NCI-H2081 (cell line): ENCODE measurements at regions not wholly inside any gene's neighbourhood (a gene's known extent, or its start where the extent isn't known, plus 50 kb on each side); places are given as distances from the start of the nearest gene placed in this dataset.

Experiments used
- DNase-seq, 2 experiments: peaks; one replicate each; lab custom pipeline; 2025; lab: John Stamatoyannopoulos, UW

DNA sequence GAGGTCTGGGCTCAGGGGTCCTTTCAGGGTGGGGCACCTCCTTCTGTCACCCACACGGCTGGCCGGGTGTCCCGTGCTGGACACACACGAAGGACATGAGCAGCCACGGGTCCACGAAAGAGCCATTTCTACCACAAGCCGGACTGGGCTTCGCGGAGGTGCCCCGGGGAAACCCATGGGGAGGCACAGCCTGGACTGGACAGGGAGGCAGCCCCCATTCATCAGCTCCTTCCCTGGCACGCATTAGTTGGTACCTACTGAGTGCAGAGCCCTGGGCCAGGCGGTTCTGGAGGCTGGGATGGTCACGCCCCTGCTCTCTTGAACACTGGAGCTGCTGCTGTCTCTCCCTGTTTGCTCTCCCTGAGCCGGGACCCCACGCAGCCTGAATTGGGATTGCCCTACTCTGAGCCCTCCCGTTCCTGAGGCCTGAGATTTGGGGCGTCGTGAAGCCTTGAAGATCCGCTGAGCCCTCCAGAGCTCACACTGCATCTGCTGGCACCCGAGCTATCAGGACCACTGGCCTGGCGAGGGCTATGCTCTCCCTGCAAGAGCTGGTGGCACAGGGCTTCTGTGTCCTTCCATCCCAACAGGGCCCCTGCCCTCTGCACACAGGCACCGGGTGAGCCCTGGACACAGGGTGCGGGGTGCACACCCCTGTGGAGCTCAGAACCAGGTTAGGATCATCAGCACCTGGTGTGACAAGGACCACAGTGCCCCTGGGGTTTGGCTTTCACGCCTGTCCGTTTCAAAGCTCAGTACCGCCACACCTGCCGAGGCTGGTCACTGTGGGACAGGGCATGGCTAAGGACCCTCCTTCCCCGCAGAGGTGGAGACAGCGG is 84.6 kb downstream of the MYEOV start:
- DNase-seq: no peak

DNA sequence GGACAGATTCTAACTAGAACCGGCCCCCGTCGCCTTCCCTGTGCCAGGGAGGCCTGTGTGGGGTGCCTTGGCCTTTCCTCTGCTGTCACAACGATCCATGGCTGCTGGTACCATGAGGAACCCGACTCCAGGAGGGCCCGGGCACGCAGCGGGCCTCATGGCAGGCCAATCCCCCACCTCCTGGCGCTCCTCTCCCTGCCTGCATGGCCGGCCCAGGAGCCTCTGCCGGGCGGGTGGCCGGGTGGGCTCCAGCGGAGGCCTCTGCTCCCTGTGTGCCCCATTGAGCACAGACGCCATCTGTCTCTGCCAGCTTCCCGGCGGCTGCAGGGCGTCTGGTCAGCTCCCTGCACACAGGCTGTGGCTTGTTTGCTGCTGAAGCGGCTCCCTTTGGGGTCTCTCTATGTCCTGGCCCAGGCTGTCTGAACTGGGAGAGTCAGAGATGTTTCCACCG is 86.5 kb downstream of the MYEOV start:
- no peak for DNase-seq

DNA sequence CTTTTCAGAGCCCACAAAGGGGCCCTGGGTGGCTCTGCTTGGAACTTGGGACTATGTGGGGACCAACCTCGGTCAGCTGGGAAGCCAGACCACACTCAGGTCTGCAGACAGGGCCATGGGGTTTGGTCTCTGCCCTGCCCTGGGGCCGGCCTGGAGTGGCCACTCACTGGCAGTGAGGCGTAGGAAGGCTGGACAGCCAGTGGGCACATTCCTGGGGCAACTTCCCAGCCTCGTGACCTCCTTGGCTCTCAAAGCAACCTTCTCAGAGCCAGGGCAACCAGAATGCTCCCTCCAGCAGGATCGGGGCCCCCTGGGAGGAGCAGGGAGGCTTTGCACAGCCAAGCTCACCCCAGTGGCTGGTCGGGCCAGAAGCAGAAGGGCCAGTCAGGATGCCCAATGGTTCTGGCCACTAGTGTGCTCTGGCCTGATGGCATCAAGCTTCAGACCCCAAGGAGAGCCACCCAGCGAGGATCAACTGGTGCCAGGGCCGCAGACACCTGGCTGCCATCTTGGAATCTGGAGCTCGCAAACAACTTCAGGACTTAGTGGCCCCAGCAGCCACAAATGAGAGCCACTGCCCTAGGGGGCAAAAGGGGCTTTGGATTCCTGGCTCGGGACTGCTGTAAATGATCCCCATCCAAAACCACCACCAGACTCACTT is 87.1 kb downstream of the MYEOV start:
- no peak for DNase-seq

DNA sequence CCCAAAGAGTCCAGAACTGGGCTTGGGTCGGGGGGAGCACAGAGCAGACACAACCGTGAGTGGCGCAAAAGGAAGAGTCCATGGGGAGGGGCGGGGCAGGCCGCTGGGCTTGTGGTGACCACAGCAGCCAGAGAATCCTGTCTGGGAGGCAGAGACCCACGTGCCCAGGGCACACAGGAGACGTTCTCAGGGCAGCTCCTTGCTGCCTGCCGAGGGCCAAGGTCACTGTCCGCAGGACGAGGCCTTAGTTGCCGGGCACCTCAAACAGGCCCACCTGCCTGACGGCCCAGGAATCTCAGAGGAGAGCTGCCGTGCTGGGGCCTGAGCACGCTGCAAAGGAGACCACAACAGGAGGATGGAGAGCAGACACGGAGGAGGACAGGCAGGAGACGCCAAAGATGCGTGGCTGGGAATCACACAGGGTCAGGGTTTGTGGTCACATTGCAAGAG is 87.8 kb downstream of the MYEOV start:
- DNase-seq: no peak

DNA sequence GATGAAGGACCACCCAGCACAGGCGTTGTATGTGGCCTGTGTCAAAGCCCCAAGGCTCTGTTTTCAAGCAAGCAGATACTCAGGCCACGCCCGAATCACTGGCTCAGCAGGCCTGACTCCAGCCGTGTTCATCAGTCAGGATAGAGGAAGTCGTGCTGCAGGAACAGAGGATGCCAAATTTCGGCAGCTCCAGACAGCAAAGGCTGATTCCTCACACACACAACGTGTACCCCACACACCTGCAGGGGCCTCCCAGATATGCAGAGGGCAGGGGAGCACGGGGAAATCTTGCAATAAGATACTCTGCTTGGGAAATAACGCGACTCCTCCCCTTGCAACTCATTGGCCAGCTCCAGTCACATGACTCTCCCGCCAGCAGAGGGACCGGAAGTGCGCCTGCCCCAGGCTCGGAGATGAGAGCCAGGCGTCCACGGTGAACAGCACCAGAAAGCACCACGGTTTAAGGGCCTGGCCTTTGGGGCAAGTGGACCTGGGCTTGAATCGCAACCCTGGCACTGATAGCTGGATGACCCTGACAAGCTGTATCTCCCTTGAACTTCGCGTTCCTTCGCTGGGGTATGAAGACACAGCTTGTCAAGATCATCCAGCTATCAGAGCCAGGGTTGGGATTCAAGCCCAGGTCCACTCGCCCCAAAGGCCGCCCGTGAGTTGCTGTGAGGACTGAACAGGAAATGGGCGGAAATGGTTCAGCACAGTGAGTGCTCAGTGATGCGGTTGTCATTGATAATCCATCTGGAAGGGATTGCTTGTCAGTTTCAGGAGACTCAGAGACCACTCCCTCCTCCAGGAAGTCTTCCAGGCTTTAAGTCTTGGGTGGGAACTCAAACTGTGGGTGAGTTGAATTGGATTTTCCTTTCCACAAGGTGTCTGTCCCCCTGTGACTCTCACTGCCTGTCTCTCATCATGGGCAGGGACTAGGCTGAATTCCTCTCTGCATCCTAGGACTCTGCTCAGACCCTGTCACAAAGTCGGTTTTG is 88.5 kb downstream of the MYEOV start:
- peak in 1 of 2 experiments; percentile 23 for DNase-seq

DNA sequence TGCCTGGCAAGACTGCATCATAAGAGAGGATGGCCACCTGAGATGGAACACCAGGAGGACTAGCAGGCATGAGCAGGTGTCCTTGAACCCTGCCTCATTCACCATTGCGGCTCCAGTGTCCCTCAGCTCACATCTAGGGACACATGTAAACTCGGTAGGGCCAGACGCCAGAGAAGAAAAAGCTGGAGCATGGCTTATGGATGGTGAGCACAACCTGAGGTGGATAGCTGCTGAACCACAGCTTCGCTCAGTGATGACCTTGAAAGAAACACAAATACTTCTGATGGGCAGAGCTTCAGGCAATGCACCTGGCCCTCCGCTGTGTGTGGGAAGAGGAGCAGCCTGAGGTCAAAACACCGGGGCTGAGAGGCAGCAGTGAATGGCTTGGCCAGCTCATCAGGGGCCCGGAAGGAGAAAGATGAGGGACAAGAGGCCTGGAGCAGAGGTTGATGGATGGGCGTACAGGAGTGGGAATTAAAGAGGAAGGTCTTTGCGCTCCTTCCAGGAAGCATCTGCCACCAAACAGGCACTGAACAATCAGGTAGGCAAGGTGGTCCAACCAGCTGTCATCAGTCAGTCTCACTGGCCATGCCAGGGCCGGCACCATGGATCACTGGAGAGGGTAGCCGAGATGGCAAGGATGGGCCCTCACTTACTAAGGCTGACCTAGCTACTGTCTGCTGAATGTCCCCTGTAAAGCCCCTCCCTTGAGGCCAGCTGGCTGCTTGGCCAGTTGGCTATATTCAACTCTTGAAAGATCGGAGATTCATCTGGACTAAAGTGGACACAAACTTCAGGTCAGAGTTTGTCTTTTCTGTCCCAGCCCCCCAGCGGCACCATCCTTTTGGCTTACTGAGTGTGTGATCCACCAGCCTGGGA is 89.7 kb downstream of the MYEOV start:
- no peak for DNase-seq

DNA sequence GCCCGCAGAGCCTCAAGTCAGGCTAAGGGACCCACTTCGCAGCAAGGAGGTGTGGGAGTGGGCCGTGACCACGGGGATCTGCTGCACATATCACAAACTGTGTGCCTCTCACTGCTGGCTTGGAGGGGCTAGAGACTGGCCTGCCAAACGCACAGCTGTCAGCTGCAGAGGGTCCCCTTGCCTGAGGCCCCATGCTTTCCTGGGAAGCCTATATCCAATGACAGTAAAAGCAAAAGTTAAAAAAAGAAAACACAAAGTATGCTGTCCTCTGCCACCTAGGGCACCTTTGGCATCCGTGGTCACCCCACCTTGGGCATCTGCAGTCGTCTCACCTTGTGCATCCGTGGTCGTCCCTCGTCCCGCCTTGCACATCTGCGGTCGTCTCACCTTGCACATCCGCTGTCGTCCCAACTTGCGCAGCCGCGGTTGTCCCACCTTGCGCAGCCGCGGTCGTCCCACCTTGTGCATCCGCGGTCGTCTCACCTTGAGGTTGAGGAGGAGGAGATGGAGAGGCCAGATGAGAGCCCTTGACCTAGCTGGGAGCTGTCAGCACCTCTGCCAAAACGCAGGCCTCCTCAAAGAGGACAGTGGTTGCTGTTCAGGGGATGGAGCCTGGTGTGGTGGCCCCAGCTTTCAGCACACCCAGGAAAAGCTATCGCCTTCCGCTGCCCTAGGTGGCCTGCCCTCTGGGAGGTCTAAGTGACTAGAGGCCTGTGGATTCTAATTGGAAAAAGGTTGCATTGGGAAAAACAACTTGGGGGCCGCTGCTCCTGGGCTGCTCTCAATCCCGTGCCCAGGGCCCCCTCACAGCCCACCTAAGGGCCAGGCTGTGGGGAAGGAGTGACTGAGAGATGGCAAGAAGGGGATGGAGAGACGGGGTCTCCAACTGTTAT is 90.5 kb downstream of the MYEOV start:
- DNase-seq: no peak

DNA sequence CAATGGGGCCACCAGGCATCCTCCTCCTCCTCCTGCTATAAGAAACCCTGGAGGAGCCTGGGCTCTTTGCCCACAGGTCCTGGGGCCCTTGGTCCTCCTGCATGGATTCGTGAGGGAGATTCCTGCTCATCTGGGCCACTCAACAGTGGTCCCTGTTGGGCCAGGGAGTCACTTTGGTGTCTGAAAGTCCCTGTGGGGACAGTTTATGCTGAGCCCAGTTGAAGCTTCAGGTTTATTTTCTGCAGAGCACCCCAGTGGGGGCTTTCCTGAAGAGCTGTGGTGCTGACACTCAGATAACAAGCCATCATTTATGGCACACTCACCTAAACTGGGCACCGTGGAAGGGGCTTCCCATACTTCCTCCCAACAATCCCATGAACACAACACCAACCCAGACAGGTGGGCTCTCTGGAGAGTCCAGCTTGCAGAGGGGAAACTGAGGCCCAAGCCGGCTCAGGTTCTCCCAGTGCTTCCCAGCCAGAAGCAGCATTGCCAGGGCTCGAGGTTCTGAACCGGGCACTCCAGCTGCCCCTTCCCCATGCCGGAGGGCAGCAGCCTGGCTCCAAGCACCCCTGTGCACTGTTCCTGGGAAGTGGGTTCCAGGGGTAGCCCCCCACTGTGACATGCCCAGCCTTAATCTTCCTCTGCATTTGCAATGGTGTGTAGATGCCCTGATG is 91.3 kb downstream of the MYEOV start:
- DNase-seq: no peak

DNA sequence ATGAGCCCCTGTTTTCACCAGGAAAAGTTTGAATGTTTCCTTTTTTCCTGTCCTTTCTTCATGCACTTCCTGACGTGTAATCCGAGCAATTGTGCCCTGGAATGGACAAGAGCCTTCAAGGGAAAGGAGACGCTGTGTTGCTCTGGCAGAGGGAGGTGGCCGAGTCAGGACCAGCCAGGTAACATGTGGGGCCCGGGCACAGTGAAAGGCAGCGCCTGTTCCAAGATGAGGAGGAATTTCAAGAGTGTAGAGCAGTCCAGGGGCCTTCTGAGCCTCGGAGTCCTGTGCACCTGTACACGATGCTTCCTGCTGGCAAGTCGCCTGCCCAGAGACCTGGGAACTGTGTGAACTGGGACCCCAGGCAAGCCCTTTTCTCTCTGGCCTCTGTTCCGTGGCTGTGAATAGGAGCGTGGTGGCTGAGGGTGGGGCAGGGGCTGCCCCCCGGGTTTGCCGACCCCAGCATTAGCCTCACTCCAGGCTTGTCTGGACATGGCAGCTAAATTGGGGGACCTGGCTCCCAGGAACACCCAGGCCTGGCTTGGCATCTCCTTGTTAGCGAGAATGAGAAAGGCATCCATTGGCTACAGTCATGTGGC is 92.0 kb downstream of the MYEOV start:
- DNase-seq: no peak

DNA sequence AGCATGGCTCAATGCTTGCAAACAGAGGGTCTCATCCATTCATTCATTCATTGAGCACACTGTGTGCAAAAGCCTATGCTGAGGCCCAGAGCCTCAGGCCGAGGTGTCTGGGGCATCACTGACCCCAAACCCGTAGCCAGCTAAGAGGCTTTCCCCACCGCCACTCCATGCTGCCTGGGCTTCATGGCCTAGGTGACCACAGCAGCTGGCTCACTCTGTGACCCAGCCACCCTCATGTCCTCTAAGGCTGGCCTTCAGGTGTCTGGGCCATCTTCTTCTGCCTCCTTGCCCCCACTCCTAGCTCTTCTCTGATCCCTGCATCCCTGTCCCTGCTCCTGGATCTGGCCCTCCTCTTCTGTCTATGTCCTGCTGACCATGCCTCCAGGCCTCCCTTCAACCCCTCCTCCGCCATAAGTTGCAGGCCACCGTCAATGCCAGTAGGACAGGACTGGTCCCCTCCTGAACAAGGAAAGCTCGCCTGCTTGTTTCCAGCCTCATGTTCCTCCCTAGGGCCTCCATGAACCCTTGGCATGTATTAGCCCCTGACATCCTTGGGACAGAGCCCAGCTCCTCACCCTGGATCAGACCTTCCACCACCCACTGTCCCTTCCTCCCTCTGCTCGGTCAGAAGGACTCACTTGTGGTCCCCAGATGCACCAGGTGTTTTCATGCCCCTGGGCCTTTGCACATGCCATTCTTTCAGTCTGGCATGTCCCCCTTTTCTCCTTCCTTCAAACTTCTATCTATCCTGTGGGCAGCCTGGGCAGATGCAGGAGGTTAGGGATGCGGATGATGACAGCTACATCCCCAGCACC is 92.8 kb downstream of the MYEOV start:
- DNase-seq: no peak

DNA sequence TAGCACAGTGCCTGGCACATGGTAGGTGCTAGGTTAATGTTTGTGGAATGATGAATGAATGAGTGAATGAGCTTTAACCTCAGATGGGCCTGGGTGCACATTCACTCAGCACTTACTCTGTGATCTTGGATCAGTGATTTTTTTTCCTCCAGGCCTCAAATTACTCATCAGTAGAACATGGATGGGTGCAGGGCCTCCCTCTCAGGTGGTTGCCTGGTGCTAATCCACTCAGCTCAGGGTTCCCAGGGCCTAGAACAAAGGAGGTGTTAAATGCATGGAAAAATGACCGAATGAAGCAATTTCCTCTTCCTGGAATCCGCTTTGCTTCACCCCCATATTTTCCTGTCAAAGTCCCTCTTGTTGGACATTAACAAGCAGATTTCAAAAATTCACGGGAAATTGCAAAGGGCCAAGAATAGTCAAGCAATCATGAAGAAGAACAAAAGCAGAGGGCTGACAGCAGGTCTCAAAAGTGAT is 93.5 kb downstream of the MYEOV start:
- DNase-seq: no peak

DNA sequence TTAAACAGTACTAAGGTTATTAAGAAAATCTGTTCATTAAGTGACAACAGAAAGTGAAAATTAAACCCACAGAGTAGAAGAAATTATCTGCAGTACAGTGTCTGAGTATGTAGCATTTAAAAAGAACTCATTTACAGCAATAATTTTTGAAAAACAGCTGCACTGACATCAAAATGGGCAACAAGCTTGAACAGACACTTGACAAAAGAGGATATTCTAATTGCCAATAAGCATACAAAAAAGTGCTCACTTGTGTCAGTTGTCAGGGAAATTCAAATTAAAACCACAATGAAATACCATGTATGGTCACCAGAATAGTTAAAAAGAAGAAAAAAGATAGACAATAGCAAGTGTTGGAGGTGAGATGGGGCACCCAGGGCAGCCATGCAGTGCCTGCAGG is 93.3 kb upstream of the LINC01488 start:
- DNase-seq: no peak

DNA sequence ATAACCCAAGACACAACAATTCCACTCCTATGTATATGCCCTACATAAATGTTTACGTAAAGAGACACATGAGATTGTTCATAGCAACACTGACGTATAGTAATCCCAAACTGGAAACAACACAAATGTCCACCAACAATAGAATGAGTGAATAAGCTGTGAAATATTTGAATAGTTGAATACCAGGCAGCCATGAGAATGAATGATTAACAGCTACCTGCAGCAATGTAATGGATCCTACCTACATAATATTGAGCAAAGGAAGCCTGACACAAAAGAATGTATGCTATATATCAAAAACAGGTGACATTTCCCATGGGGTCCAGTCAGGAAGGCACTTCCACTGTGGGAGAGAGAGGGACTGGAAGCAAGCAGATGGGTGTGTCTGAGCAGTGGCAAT is 92.8 kb upstream of the LINC01488 start:
- DNase-seq: no peak

DNA sequence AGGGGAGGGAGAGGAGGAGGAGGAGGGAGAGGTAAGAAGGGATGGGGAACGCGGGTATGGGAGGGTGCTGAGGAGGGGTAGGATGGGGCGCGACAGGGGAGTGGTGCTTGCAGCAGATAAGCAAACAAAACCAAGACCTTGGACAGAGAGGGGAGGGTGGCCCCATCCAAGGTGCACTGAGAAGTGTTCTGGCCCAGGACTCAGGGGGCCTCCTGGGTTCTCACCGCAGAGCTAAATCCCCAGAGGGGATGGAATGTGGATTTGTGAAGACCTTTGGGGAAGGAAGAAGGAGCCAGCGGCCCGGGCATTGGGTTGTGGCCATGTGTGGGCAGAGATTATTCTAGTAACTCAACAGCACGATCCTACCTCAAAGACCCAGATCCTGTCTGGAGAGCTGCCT is 90.9 kb upstream of the LINC01488 start:
- DNase-seq: no peak

DNA sequence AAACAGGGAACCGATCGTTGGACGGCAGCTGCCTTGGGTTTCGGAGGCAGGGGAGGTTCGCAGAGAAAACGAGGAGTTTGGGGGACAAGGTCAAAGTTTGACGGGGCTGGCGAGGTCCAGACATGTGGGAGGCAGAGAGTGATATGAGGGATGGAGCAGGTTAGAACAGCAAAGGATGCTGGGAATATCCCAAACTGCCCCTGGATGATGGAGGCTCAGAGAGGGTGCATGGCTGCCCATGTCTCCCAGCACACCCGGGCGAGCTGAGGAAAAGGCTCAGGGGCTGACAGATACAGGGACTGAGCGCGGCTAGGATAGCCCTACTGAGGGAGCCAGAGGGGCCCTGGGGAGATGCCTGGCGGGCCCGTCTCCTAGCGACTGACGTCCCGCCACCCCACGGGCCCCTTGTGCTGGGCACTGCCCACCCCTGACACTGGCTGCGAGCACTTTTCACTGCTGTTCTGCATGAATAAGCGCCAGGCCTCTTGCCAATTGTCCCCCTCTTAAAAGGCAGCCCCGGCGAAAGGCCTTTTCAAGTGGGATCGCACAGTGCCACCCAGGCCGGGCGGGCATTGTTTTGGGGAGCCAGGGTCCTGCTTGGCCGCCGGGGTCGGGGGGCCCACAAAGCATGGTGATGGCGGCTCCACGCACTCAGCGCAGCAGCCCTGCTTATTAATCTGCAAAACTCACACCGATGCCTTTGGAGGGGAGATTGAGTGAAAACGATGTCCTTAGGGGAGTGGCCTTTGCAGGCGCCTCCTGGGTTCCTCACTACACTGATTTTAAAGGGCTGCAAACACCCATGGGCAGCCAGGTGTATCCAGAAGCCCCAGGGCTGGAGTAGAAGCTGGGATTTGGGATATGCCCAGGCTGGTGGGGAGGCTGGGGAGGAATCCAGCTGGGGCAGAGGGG is 90.0 kb upstream of the LINC01488 start:
- no peak for DNase-seq

DNA sequence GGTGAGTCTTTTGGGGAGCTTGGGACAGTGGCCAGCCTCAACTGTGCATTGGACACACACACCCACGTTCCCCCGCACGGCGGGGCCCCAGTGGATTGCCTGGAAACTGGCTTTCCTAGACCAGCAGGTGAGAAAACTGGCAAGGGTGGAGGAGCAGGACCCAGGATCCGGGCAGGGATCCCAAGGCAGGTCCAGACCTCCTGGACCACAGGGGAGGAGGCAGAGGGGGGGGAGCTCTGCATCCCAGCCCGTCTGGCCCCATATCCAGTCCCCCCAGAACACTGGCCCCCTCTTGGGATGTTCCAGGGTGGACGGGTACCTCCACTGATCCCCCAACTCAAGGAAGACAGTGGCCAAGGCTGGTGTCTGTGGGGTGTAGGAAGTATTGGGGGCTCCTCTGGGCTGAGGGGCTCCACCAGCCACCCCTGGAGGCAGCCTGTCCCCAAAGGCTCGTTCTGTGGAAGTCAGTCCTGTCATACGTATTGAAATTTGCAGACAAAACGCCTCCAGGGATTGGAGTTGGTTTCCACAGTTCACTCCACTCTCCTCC is 89.3 kb upstream of the LINC01488 start:
- DNase-seq: no peak
